DOHH2 (cell line): ENCODE measurements at regions not wholly inside any gene's neighbourhood (a gene's known extent, or its start where the extent isn't known, plus 50 kb on each side); places are given as distances from the start of the nearest gene placed in this dataset.

Experiments used
- CTCF ChIP-seq: fragments of 200-600 bp; sonication (generic); IDR thresholded peaks from one replicate; pipeline ENCODE4 v1.5.1; 2014; ENCODE audit warnings: antibody characterized with exemption, mild to moderate bottlenecking, low read depth, low read length; ENCODE audit not compliant: poor library complexity, severe bottlenecking
- EZH2phosphoT487 ChIP-seq: fragments of 200-600 bp; sonication (generic); IDR thresholded peaks from 2 replicates; pipeline ENCODE4 v1.6.1; 2017; ENCODE audit warnings: borderline replicate concordance, mild to moderate bottlenecking, antibody characterized with exemption, low read length, moderate library complexity, mixed read lengths

DNA sequence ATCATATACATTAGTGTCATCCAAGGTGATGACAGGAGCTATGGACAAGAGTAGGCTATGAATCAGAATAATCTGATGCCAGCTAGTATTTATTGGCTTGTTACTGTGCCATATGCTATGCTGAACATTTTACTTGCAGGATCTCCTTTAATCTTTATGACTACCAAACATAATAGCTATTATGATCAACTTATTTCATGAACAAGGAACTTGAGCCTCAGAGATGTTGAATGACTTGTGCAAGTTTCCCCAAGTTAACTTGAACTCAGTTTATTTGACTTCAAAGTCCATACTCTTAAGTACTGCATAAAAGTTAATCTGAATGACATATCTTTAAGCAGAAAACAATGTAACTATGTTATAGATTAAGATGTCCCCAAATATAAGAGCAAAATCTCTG, 178.8 kb upstream of the ARHGAP20 start:
- TF ChIP-seq CTCF, result no peak
- no peak for TF ChIP-seq EZH2phosphoT487
